Upper lobe of right lung (tissue), 1 donor: ENCODE measurements at regions not wholly inside any gene's neighbourhood (a gene's known extent, or its start where the extent isn't known, plus 50 kb on each side); places are given as distances from the start of the nearest gene placed in this dataset.

Experiments
- ATAC-seq: fragments of 200-7000 bp; cut with Tn5 transposase; one replicate; pipeline ENCODE4 v1.9.1; 2020; ENCODE audit warnings: mild to moderate bottlenecking, moderate library complexity
- DNase-seq: peaks from one replicate; pipeline ENCODE4 v3.0.0-alpha.2; 2020
- H3K27ac ChIP-seq: fragments of 200-600 bp; one replicate; pipeline ENCODE4 v1.8.0; 2022
- H3K27me3 ChIP-seq: fragments of 200-600 bp; one replicate; pipeline ENCODE4 v1.8.0; 2022; ENCODE audit warnings: mild to moderate bottlenecking
- H3K36me3 ChIP-seq: fragments of 200-600 bp; one replicate; pipeline ENCODE4 v1.8.0; 2022
- H3K4me1 ChIP-seq: fragments of 200-600 bp; one replicate; pipeline ENCODE4 v1.8.0; 2022
- H3K4me3 ChIP-seq: fragments of 200-600 bp; one replicate; pipeline ENCODE4 v1.8.0; 2022; ENCODE audit warnings: mild to moderate bottlenecking
- H3K9me3 ChIP-seq: fragments of 200-600 bp; one replicate; pipeline ENCODE4 v1.8.0; 2022
- CTCF ChIP-seq: fragments of 200-600 bp; IDR thresholded peaks from one replicate; pipeline ENCODE4 v1.8.0; 2022; ENCODE audit warnings: antibody characterized with exemption
- intact Hi-C: fragments of 100-400 bp; cut with DNase I; formaldehyde crosslinking; loops from one replicate; pipeline ENCODE4 v1.11.0; 2022
- donor health status: DM: no; HTN: yes; CAD: no; lungs with severe emphysema.

GRCh38 chr3:154753101-154753500 lies 323.1 kb upstream of the GPR149 start:
- Histone ChIP-seq H3K27ac (no peak overlapping the region), H3K36me3 (no peaks in the 10 kb centered on the region), H3K4me1 (no peaks in the 10 kb centered on the region), H3K27me3 (no peaks in the 10 kb centered on the region), H3K9me3 (no peaks in the 10 kb centered on the region), H3K4me3 (no peak overlapping the region)
- DNase-seq, result no peak
- no peak for TF ChIP-seq CTCF
- intact Hi-C loops, result no loop called here
- ATAC-seq, result no peak

GRCh38 chr3:154749514-154749913 lies 319.5 kb upstream of the GPR149 start:
- intact Hi-C loops, result no loop called here
- TF ChIP-seq CTCF, result no peak
- H3K27ac ChIP-seq, result no peak overlapping the region
- no peaks in the 10 kb centered on the region for H3K9me3 ChIP-seq
- no peak overlapping the region for H3K4me3 ChIP-seq
- no peaks in the 10 kb centered on the region for H3K4me1 ChIP-seq
- H3K27me3 ChIP-seq, result no peaks in the 10 kb centered on the region
- no peaks in the 10 kb centered on the region for H3K36me3 ChIP-seq
- DNase-seq (no peak), ATAC-seq (no peak)

GRCh38 chr3:154745929-154746328 lies 315.9 kb upstream of the GPR149 start:
- H3K4me1 ChIP-seq, result no peaks in the 10 kb centered on the region
- no peak overlapping the region for H3K4me3 ChIP-seq
- TF ChIP-seq CTCF, result no peak
- no peak for DNase-seq
- no peaks in the 10 kb centered on the region for H3K27me3 ChIP-seq
- ATAC-seq, result no peak
- H3K9me3 ChIP-seq, result no peaks in the 10 kb centered on the region
- H3K36me3 ChIP-seq, result no peaks in the 10 kb centered on the region
- H3K27ac ChIP-seq, result no peak overlapping the region
- intact Hi-C loops, result no loop called here

- ATAC-seq (no peak), DNase-seq (no peak)
- Histone ChIP-seq H3K4me1 (no peaks in the 10 kb centered on the region), H3K36me3 (no peaks in the 10 kb centered on the region), H3K9me3 (no peaks in the 10 kb centered on the region), H3K27me3 (no peaks in the 10 kb centered on the region), H3K4me3 (no peak overlapping the region), H3K27ac (no peak overlapping the region)
- TF ChIP-seq CTCF, result no peak
- intact Hi-C loops, result no loop called here
Observed at GRCh38 chr3:154745122-154745521, 315.1 kb upstream of the GPR149 start.

GRCh38 chr3:154743418-154743817 lies 313.4 kb upstream of the GPR149 start:
- intact Hi-C loops, result no loop called here

More at GRCh38 chr3:154743418-154743817, 313.4 kb upstream of the GPR149 start:
- Histone ChIP-seq H3K4me1 (no peaks in the 10 kb centered on the region), H3K27me3 (no peaks in the 10 kb centered on the region), H3K9me3 (no peaks in the 10 kb centered on the region), H3K4me3 (no peak overlapping the region), H3K27ac (no peak overlapping the region), H3K36me3 (no peaks in the 10 kb centered on the region)
- DNase-seq (no peak), ATAC-seq (no peak)
- TF ChIP-seq CTCF, result no peak
